Loucy (cell line): ENCODE measurements at regions not wholly inside any gene's neighbourhood (a gene's known extent, or its start where the extent isn't known, plus 50 kb on each side); places are given as distances from the start of the nearest gene placed in this dataset.

Experiments used
- H2AFZ ChIP-seq: fragments of 200-600 bp; sonication (generic); 2 replicates; pipeline ENCODE4 v1.6.0; 2016; ENCODE audit warnings: antibody characterized with exemption, mild to moderate bottlenecking, low read length, moderate library complexity
- H3F3A ChIP-seq: fragments of 200-600 bp; 2 replicates; pipeline ENCODE4 v1.6.0; 2016; ENCODE audit warnings: antibody characterized with exemption, low read depth, mild to moderate bottlenecking
- H3K27me3 ChIP-seq: fragments of 200-600 bp; sonication (generic); 2 replicates; pipeline ENCODE4 v1.6.1; 2014; ENCODE audit warnings: low read length, mild to moderate bottlenecking; ENCODE audit not compliant: insufficient read depth, poor library complexity, severe bottlenecking
- H3K36me3 ChIP-seq: fragments of 200-600 bp; sonication (generic); 2 replicates; pipeline ENCODE4 v1.6.1; 2016; ENCODE audit warnings: low read length; ENCODE audit not compliant: insufficient read depth
- H3K4me1 ChIP-seq: fragments of 200-600 bp; sonication (generic); 2 replicates; pipeline ENCODE4 v1.5.1; 2014; ENCODE audit warnings: low read length, mild to moderate bottlenecking; ENCODE audit not compliant: insufficient read depth, poor library complexity, severe bottlenecking
- H3K4me2 ChIP-seq: fragments of 200-600 bp; sonication (generic); 2 replicates; pipeline ENCODE4 v1.6.0; 2014; ENCODE audit warnings: antibody characterized with exemption, low read length, low read depth, mild to moderate bottlenecking; ENCODE audit not compliant: poor library complexity, severe bottlenecking
- H3K4me3 ChIP-seq: fragments of 200-600 bp; sonication (generic); 2 replicates; pipeline ENCODE4 v1.5.1; 2014; ENCODE audit warnings: low read length, mild to moderate bottlenecking, mixed read lengths; ENCODE audit not compliant: poor library complexity, severe bottlenecking
- H3K79me2 ChIP-seq: fragments of 200-600 bp; sonication (generic); 2 replicates; pipeline ENCODE4 v1.6.1; 2014; ENCODE audit warnings: low read length; ENCODE audit not compliant: insufficient read depth
- H3K9ac ChIP-seq: fragments of 200-600 bp; sonication (generic); 2 replicates; pipeline ENCODE4 v1.6.0; 2014; ENCODE audit warnings: mild to moderate bottlenecking, low read depth, low read length, moderate library complexity; ENCODE audit not compliant: poor library complexity, severe bottlenecking
- H3K9me2 ChIP-seq: fragments of 200-600 bp; sonication (generic); replicated peaks from 2 replicates; pipeline ENCODE4 v1.6.1; 2016; ENCODE audit warnings: low read depth, low read length, mixed read lengths
- H3K9me3 ChIP-seq: fragments of 200-600 bp; sonication (generic); 2 replicates; pipeline ENCODE4 v1.6.1; 2014; ENCODE audit warnings: mild to moderate bottlenecking, antibody characterized with exemption, low read length, low read depth; ENCODE audit not compliant: insufficient read depth
- H4K20me1 ChIP-seq: fragments of 200-600 bp; sonication (generic); 2 replicates; pipeline ENCODE4 v1.6.0; 2014; ENCODE audit warnings: antibody characterized with exemption, low read length, mild to moderate bottlenecking; ENCODE audit not compliant: insufficient read depth, poor library complexity, severe bottlenecking
- EZH2phosphoT487 ChIP-seq: fragments of 200-600 bp; IDR thresholded peaks from 2 replicates; pipeline ENCODE4 v1.6.1; 2018; ENCODE audit warnings: antibody characterized with exemption, mild to moderate bottlenecking, moderate library complexity, borderline replicate concordance
- TF ChIP-seq, protein P1 (sequence below): fragments of 200-600 bp; sonication (generic); conservative IDR thresholded peaks from 2 replicates; pipeline ENCODE4 v1.5.1; 2014; ENCODE audit warnings: mild to moderate bottlenecking, antibody characterized with exemption, low read length

- Histone ChIP-seq H3K4me2 (no peak overlapping the region), H3F3A (no peaks in the 10 kb centered on the region), H3K9me2 (no peaks in the 10 kb centered on the region), H4K20me1 (no peaks in the 10 kb centered on the region), H3K79me2 (no peaks in the 10 kb centered on the region), H3K4me1 (no peaks in the 10 kb centered on the region), H3K36me3 (no peaks in the 10 kb centered on the region), H3K9ac (no peak overlapping the region), H3K27me3 (no peaks in the 10 kb centered on the region), H2AFZ (no peak overlapping the region), H3K9me3 (0 out of 2 replicates have a peak, but pooled peaks cover 4% of the 10 kb centered on the region), H3K4me3 (no peak overlapping the region)
- TF ChIP-seq EZH2phosphoT487 = no peak
- TF ChIP-seq, protein P1, sequence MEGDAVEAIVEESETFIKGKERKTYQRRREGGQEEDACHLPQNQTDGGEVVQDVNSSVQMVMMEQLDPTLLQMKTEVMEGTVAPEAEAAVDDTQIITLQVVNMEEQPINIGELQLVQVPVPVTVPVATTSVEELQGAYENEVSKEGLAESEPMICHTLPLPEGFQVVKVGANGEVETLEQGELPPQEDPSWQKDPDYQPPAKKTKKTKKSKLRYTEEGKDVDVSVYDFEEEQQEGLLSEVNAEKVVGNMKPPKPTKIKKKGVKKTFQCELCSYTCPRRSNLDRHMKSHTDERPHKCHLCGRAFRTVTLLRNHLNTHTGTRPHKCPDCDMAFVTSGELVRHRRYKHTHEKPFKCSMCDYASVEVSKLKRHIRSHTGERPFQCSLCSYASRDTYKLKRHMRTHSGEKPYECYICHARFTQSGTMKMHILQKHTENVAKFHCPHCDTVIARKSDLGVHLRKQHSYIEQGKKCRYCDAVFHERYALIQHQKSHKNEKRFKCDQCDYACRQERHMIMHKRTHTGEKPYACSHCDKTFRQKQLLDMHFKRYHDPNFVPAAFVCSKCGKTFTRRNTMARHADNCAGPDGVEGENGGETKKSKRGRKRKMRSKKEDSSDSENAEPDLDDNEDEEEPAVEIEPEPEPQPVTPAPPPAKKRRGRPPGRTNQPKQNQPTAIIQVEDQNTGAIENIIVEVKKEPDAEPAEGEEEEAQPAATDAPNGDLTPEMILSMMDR = no peak
Observed at GRCh38 chr11:90856790-90857189, 633.9 kb upstream of the CHORDC1 start.

GRCh38 chr11:90855531-90855930 lies 632.7 kb upstream of the CHORDC1 start:
- no peaks in the 10 kb centered on the region for H3K27me3 ChIP-seq
- H3K36me3 ChIP-seq = no peaks in the 10 kb centered on the region
- TF ChIP-seq EZH2phosphoT487 = no peak
- TF ChIP-seq, protein P1 = no peak
- no peak overlapping the region for H3K9ac ChIP-seq
- H3K9me3 ChIP-seq = no peaks in the 10 kb centered on the region
- no peaks in the 10 kb centered on the region for H3K79me2 ChIP-seq
- no peaks in the 10 kb centered on the region for H3F3A ChIP-seq
- no peaks in the 10 kb centered on the region for H3K9me2 ChIP-seq
- no peak overlapping the region for H2AFZ ChIP-seq
- H4K20me1 ChIP-seq = no peaks in the 10 kb centered on the region
- H3K4me3 ChIP-seq = no peak overlapping the region
- H3K4me2 ChIP-seq = no peak overlapping the region
- H3K4me1 ChIP-seq = no peaks in the 10 kb centered on the region

DNA sequence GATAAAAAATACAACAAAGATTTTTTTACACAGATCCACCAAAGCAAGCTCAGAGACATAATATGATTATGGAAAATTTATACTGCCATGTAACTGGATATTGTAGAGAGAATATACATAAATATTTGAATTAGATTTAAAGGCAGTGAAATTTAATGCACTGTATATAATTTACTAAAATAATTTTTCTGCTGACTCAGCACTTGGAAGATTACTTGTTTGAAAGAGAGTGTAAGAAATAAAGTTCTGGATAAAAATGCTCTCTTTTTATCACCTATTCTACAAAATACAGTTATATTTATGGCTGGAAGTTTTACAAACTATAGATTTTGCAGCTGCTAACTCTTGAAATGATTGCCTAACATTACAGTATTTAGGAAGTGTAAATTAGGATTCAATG lies 628.3 kb upstream of the CHORDC1 start:
- Histone ChIP-seq H3K27me3 (no peaks in the 10 kb centered on the region), H3K79me2 (no peaks in the 10 kb centered on the region), H3F3A (no peaks in the 10 kb centered on the region), H2AFZ (no peak overlapping the region), H3K4me2 (no peak overlapping the region), H3K9me2 (no peaks in the 10 kb centered on the region), H3K9me3 (no peaks in the 10 kb centered on the region), H3K4me1 (no peaks in the 10 kb centered on the region), H4K20me1 (no peaks in the 10 kb centered on the region), H3K4me3 (no peak overlapping the region), H3K9ac (no peak overlapping the region), H3K36me3 (no peaks in the 10 kb centered on the region)
- no peak for TF ChIP-seq EZH2phosphoT487
- TF ChIP-seq, protein P1 = no peak
